Kidney epithelial cell (primary cell): ENCODE measurements at regions not wholly inside any gene's neighbourhood (a gene's known extent, or its start where the extent isn't known, plus 50 kb on each side); places are given as distances from the start of the nearest gene placed in this dataset.

Experiments
- DNase-seq: peaks from one replicate; pipeline ENCODE4 v3.0.0-alpha.2; 2010; ENCODE audit warnings: low read depth
- H3K27me3 ChIP-seq: 2 replicates; pipeline ENCODE4 v1.6.0; 2011; ENCODE audit warnings: low read length; ENCODE audit not compliant: control insufficient read depth, insufficient read depth
- H3K36me3 ChIP-seq: 2 replicates; pipeline ENCODE4 v1.5.1; 2011; ENCODE audit warnings: low read length; ENCODE audit not compliant: control insufficient read depth, insufficient read depth
- H3K4me3 ChIP-seq: 2 replicates; pipeline ENCODE4 v1.5.1; 2011; ENCODE audit warnings: low read depth, mild to moderate bottlenecking, control low read depth, low read length
- TF ChIP-seq, protein P1 (sequence below): IDR thresholded peaks from 2 replicates; pipeline ENCODE4 v1.5.1; 2011; ENCODE audit warnings: mild to moderate bottlenecking, moderate library complexity, low read length, control low read depth, inconsistent platforms; ENCODE audit not compliant: insufficient read depth, poor library complexity, severe bottlenecking

DNA sequence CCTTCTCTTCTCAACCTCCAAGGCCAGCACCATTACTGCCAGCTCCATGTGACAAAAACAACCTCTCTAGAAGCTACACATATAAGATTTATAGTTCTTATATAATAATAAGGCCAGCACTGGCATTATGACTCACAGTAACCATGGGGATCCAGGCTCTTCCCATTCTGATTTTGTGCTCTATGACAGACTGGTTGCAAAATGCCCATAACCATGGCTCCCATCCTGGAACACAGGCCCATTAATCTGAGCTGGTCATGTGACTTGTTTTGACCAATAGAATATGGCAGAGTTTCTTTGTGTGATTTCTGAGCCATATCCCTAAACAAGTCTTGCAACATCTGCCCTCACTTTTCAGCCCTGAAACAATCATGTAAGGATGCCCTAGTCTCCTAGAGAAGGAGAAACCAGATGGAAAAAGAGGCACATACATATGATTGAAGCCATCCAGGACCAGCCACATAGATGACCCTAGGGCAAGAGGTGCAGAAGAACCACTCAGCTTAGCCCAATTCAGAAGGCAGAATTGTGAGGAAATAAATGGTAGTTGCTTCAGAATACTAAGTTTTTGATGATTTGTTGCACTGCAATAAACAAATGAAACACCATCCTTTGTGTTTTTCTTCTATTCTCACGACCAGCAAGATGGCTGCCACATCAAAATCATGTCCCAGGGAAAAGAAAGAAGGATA is 173.9 kb downstream of the SUCLG1 start:
- DNase-seq: no peak
- no peaks in the 10 kb centered on the region for H3K27me3 ChIP-seq
- H3K4me3 ChIP-seq: no peak overlapping the region
- TF ChIP-seq, protein P1, sequence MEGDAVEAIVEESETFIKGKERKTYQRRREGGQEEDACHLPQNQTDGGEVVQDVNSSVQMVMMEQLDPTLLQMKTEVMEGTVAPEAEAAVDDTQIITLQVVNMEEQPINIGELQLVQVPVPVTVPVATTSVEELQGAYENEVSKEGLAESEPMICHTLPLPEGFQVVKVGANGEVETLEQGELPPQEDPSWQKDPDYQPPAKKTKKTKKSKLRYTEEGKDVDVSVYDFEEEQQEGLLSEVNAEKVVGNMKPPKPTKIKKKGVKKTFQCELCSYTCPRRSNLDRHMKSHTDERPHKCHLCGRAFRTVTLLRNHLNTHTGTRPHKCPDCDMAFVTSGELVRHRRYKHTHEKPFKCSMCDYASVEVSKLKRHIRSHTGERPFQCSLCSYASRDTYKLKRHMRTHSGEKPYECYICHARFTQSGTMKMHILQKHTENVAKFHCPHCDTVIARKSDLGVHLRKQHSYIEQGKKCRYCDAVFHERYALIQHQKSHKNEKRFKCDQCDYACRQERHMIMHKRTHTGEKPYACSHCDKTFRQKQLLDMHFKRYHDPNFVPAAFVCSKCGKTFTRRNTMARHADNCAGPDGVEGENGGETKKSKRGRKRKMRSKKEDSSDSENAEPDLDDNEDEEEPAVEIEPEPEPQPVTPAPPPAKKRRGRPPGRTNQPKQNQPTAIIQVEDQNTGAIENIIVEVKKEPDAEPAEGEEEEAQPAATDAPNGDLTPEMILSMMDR: no peak
- H3K36me3 ChIP-seq: no peaks in the 10 kb centered on the region

DNA sequence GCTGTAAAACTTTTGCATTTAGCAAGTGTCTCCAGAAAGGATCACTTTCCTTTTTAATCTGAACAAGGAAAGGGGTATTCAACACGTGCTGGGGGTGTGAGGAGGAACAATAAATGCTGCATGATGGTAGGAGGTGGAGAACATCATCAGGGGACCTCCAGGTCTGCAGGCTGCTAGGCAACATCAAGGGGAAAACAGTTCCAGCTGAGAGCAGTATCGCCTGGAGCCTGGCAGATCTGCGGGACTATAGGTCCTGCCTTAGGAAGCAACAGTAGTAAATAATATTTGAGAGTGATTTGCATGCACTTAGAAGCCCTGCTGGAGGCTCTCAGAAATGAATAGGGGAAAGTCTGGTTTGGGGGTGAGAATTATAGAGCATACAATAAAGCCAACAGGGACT is 175.6 kb downstream of the SUCLG1 start:
- no peak for DNase-seq

DNA sequence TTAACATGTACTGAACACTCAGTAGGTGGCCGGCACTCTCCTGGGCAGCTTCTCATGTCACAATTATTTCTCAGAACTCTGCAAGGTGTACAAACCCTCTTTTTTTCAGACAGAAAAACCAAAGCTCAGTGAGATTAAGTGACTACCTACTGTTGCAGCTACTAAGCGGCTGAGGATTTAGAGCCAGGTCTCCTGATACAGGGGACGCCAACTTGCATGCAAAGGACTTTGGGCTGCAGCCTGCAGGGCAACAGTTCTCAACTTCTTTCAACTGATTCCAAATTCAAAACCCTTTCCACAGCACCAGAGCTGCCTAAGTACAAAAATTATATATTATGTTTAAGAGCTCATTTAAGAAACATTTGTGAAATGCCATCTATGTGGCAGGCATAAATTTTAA is 177.6 kb downstream of the SUCLG1 start:
- DNase-seq: no peak
- Histone ChIP-seq H3K36me3 (no peaks in the 10 kb centered on the region), H3K27me3 (no peaks in the 10 kb centered on the region), H3K4me3 (no peak overlapping the region)
- TF ChIP-seq, protein P1: no peak

More for the DNA sequence above, 175.6 kb downstream of the SUCLG1 start:
- Histone ChIP-seq H3K36me3 (no peaks in the 10 kb centered on the region), H3K4me3 (no peak overlapping the region), H3K27me3 (no peaks in the 10 kb centered on the region)
- TF ChIP-seq, protein P1: no peak

DNA sequence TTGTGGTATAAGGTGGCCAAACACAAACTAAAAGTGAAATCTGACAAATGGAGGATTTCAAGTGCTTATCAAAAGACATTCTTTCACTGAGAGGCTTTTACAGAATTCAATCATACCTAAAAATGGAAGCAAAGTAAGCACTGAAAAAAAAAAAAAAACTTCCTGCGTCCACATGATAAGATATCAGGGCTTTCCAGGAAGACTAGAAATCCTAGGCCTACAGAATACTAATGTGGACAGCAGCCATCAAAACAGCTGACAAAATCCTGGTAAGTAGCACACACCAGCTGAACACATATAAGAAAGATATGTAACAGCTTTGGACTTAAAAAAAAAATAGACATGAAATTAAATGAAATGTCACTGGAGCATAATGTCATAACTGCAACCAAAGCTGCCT is 178.2 kb downstream of the SUCLG1 start:
- no peaks in the 10 kb centered on the region for H3K36me3 ChIP-seq
- TF ChIP-seq, protein P1: no peak

DNA sequence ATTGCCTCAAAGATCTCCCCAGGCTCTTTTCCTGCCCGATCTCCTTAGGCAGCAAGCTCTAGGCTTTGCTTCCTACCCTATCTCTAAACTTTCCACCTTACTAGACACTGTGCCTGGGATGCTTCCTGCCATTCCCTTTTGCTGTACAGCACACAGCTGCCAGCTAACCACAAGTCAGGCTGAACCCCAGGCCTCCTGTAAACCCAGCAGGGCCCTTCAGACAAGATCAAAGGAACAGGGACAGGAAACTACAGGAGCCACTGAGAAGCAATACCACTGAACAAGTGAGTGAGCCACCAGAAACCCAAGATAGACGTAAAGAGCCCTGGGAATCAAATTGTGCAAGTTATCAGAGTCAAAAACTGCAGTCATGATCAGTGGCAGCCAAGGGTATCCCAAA is 180.7 kb downstream of the SUCLG1 start:
- H3K36me3 ChIP-seq: no peaks in the 10 kb centered on the region
- TF ChIP-seq, protein P1: no peak
- H3K27me3 ChIP-seq: no peaks in the 10 kb centered on the region
- DNase-seq: no peak
- H3K4me3 ChIP-seq: no peak overlapping the region

More for the DNA sequence above, 178.2 kb downstream of the SUCLG1 start:
- DNase-seq: no peak
- Histone ChIP-seq H3K4me3 (no peak overlapping the region), H3K27me3 (no peaks in the 10 kb centered on the region)
